ENCODE measurements at regions not wholly inside any gene's neighbourhood (a gene's known extent, or its start where the extent isn't known, plus 50 kb on each side); places are given as distances from the start of the nearest gene placed in this dataset.
"Not testable (repeated sequence)": the region's sequence is repeated elsewhere in the genome, so short reads cannot be mapped to it uniquely, and the experiment has no call there.

- Histone ChIP-seq H3K27me3 (ENCODE audit: control insufficient read depth in 4 of 4, insufficient read depth in 4 of 4, low read length in 3 of 4) (no peaks in the 10 kb centered on the region), H3K4me1 (ENCODE audit: control insufficient read depth in 4 of 4, insufficient read depth in 4 of 4, low read length in 3 of 4) (no peaks in the 10 kb centered on the region), H3K27ac (ENCODE audit: low read depth in 1 of 2, low read length in 2 of 2) (no peak overlapping the region), H3K9ac (ENCODE audit: low read depth in 1 of 2, low read length in 2 of 2) (no peak overlapping the region), H3K4me3 (ENCODE audit: low read depth in 1 of 3, low read length in 3 of 3) (no peak overlapping the region), H3K36me3 (ENCODE audit: control insufficient read depth in 4 of 4, insufficient read depth in 3 of 4, low read depth in 1 of 4, low read length in 3 of 4) (no peaks in the 10 kb centered on the region), H3K9me3 (ENCODE audit: control insufficient read depth in 4 of 4, low read length in 3 of 4) (no peaks in the 10 kb centered on the region)
- no peak for TF ChIP-seq CTCF (IDR thresholded peaks at IDR 0.05; ENCODE audit: low read depth, low read length, missing input control)
- TF ChIP-seq GABPA (IDR thresholded peaks at IDR 0.05 in 1 of 2, conservative IDR thresholded peaks at IDR 0.05 in 1 of 2) = no peak
- TF ChIP-seq FOXA1 (IDR thresholded peaks at IDR 0.05) = no peak
- no peak for TF ChIP-seq EGR1 (IDR thresholded peaks at IDR 0.05; ENCODE audit: low read depth in 2 of 2)
- TF ChIP-seq HNF4G (IDR thresholded peaks at IDR 0.05) = no peak
- no peak for TF ChIP-seq MAX (IDR thresholded peaks at IDR 0.05)
- TF ChIP-seq JUND (IDR thresholded peaks at IDR 0.05) = no peak
- TF ChIP-seq RAD21 (IDR thresholded peaks at IDR 0.05) = no peak
- no peak for TF ChIP-seq RXRA (IDR thresholded peaks at IDR 0.05)
- TF ChIP-seq TAF1 (conservative IDR thresholded peaks at IDR 0.05) = no peak
- no peak for DNase-seq (ENCODE audit: low spot score)
- WGBS = 47% methylated on average over 1 of the region's 1 CpG
Observed at GRCh38 chr1:238912148-238912547, 474.2 kb upstream of the CHRM3 start.

DNA sequence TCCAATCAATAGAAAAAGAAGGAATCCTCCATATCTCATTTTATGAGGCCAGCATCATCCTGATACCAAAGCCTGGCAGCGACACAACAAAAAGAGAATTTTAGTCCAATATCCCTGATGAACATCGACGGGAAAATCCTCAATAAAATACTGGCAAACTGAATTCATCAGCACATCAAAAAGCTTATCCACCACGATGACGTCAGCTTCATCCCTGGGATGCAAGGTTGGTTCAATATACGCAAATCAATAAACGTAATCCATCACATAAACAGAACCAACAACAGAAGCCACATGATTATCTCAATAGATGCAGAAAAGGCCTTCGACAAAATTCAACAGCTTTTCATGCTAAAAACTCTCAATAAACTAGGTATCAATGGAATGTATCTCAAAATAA lies 483.6 kb upstream of the CHRM3 start:
- not testable (repeated sequence) for DNase-seq (ENCODE audit: low spot score); H3K27me3 ChIP-seq (ENCODE audit: control insufficient read depth in 4 of 4, insufficient read depth in 4 of 4, low read length in 3 of 4); H3K4me3 ChIP-seq (ENCODE audit: low read depth in 1 of 3, low read length in 3 of 3); H3K36me3 ChIP-seq (ENCODE audit: control insufficient read depth in 4 of 4, insufficient read depth in 3 of 4, low read depth in 1 of 4, low read length in 3 of 4); H3K4me1 ChIP-seq (ENCODE audit: control insufficient read depth in 4 of 4, insufficient read depth in 4 of 4, low read length in 3 of 4); H3K9me3 ChIP-seq (ENCODE audit: control insufficient read depth in 4 of 4, low read length in 3 of 4); H3K9ac ChIP-seq (ENCODE audit: low read depth in 1 of 2, low read length in 2 of 2); H3K27ac ChIP-seq (ENCODE audit: low read depth in 1 of 2, low read length in 2 of 2)
- 85% methylated on average over 8 of the region's 8 CpGs for WGBS

DNA sequence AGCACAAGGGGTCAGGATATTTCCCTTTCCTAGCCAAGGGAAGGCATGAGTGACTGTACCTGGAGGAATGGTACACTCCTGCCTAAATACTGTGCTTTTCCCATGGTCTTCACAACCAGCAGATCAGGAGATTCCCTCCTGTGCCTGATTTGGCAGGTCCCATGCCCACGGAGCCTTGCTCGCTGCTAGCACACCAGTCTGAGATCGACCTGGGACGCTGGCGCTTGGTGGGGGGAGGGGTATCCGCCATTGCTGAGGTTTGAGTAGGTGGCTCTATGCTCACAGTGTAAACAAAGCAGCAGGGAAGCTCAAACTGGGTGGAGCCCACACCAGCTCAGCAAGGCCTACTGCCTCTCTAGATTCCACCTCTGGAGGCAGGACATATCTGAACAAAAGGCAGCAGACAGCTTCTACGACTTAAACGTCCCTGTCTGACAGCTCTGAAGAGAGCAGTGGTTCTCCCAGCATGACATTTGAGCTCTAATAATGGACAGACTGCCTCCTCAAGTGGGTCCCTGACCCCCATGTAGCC lies 486.0 kb upstream of the CHRM3 start:
- H3K9me3 ChIP-seq (ENCODE audit: control insufficient read depth in 4 of 4, low read length in 3 of 4) = peaks cover 0 to 2% (median 0%) of the 10 kb centered on the region in 4 donors
- H3K36me3 ChIP-seq (ENCODE audit: control insufficient read depth in 4 of 4, insufficient read depth in 3 of 4, low read depth in 1 of 4, low read length in 3 of 4) = no peaks in the 10 kb centered on the region
- no peak overlapping the region for H3K9ac ChIP-seq (ENCODE audit: low read depth in 1 of 2, low read length in 2 of 2)
- TF ChIP-seq CTCF (IDR thresholded peaks at IDR 0.05; ENCODE audit: low read depth, low read length, missing input control) = no peak
- no peak for TF ChIP-seq ATF3 (IDR thresholded peaks at IDR 0.05)
- TF ChIP-seq NR2F2 (IDR thresholded peaks at IDR 0.05) = no peak
- no peak for TF ChIP-seq GABPA (IDR thresholded peaks at IDR 0.05 in 1 of 2, conservative IDR thresholded peaks at IDR 0.05 in 1 of 2)
- no peaks in the 10 kb centered on the region for H3K4me1 ChIP-seq (ENCODE audit: control insufficient read depth in 4 of 4, insufficient read depth in 4 of 4, low read length in 3 of 4)
- WGBS = 86% methylated on average over 8 of the region's 8 CpGs
- no peak overlapping the region for H3K4me3 ChIP-seq (ENCODE audit: low read depth in 1 of 3, low read length in 3 of 3)
- no peaks in the 10 kb centered on the region for H3K27me3 ChIP-seq (ENCODE audit: control insufficient read depth in 4 of 4, insufficient read depth in 4 of 4, low read length in 3 of 4)
- H3K27ac ChIP-seq (ENCODE audit: low read depth in 1 of 2, low read length in 2 of 2) = no peak overlapping the region
- DNase-seq (ENCODE audit: low spot score) = no peak
